ENCODE measurements at regions not wholly inside any gene's neighbourhood (a gene's known extent, or its start where the extent isn't known, plus 50 kb on each side); places are given as distances from the start of the nearest gene placed in this dataset.

GRCh38 chr11:32184041-32184722 lies 93.3 kb downstream of the RCN1 start:
- Mint-ChIP-seq H3K9me3 (no peaks in the 10 kb centered on the region), H3K27ac (no peak overlapping the region), H3K4me1 (ENCODE audit: low read depth in 2 of 2) (no peaks in the 10 kb centered on the region), H3K27me3 (peaks cover 17 to 35% of the 10 kb centered on the region in 2 donors), H3K4me3 (no peak overlapping the region), H3K36me3 (no peaks in the 10 kb centered on the region)
- ATAC-seq = no peak
- DNase-seq (ENCODE audit: low spot score) = no peak

- Mint-ChIP-seq H3K4me1 (ENCODE audit: low read depth in 2 of 2) (no peaks in the 10 kb centered on the region), H3K27ac (no peak overlapping the region), H3K36me3 (no peaks in the 10 kb centered on the region), H3K4me3 (no peak overlapping the region), H3K9me3 (no peaks in the 10 kb centered on the region), H3K27me3 (peaks cover 17 to 35% of the 10 kb centered on the region in 2 donors)
- DNase-seq (ENCODE audit: low spot score) (no peak), ATAC-seq (no peak)
These were observed 94.0 kb downstream of the RCN1 start for GRCh38 chr11:32184723-32185376.

DNA sequence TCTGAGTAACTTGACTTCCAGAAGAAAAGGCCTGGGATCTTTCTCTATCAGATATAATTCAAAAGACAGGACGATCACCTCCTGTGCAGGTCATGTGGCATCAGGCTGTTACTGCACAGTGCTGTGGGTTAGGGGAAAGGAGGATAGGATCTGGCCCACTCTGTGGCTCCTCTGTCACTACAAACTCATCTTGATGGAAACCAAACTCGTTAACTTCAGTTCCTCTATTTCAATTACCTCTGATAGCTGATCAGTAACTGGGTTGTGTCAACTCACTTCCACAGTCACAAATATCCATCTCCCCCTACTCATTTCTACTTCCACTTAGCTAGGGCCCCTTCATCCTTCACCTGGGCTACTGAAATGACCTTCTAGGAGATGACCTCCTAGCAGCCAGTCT lies 95.2 kb downstream of the RCN1 start:
- no peak overlapping the region for H3K27ac Mint-ChIP-seq
- no peaks in the 10 kb centered on the region for H3K4me1 Mint-ChIP-seq (ENCODE audit: low read depth in 2 of 2)
- peaks cover 12 to 35% of the 10 kb centered on the region in 2 donors for H3K27me3 Mint-ChIP-seq

GRCh38 chr11:32187111-32187510 lies 96.2 kb downstream of the RCN1 start:
- DNase-seq (ENCODE audit: low spot score) (no peak), ATAC-seq (no peak)
- Mint-ChIP-seq H3K27ac (no peak overlapping the region), H3K27me3 (peaks cover 12 to 35% of the 10 kb centered on the region in 2 donors), H3K36me3 (no peaks in the 10 kb centered on the region), H3K4me1 (ENCODE audit: low read depth in 2 of 2) (no peaks in the 10 kb centered on the region), H3K4me3 (no peak overlapping the region), H3K9me3 (no peaks in the 10 kb centered on the region)

More for the DNA sequence above, 95.2 kb downstream of the RCN1 start:
- DNase-seq (ENCODE audit: low spot score) = no peak
- Mint-ChIP-seq H3K36me3 (no peaks in the 10 kb centered on the region), H3K9me3 (no peaks in the 10 kb centered on the region), H3K4me3 (no peak overlapping the region)
- ATAC-seq = no peak

DNA sequence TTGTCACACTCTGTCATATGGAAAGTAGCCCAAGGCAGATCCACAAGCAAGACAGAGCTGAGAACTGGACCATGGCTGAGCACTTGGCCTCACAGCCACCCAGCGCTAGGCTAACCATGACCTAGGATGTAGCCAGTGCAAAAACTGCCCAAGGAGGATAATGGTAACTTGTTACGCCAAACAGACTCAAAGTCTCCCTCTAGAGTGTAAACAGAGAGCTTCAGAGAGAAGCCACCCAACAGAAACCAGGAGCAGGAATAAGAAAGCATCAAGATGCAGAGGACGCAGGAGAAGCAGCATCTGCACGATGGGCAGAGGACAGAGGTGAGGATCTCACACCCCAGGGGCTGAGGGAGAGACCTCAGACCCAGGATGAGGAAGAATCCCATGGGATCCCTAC lies 97.9 kb downstream of the RCN1 start:
- ATAC-seq = no peak
- no peak for DNase-seq (ENCODE audit: low spot score)
- H3K36me3 Mint-ChIP-seq = no peaks in the 10 kb centered on the region
- no peaks in the 10 kb centered on the region for H3K4me1 Mint-ChIP-seq (ENCODE audit: low read depth in 2 of 2)
- peaks cover 14 to 29% of the 10 kb centered on the region in 2 donors for H3K27me3 Mint-ChIP-seq
- H3K27ac Mint-ChIP-seq = no peak overlapping the region
- H3K9me3 Mint-ChIP-seq = no peaks in the 10 kb centered on the region
- no peak overlapping the region for H3K4me3 Mint-ChIP-seq

DNA sequence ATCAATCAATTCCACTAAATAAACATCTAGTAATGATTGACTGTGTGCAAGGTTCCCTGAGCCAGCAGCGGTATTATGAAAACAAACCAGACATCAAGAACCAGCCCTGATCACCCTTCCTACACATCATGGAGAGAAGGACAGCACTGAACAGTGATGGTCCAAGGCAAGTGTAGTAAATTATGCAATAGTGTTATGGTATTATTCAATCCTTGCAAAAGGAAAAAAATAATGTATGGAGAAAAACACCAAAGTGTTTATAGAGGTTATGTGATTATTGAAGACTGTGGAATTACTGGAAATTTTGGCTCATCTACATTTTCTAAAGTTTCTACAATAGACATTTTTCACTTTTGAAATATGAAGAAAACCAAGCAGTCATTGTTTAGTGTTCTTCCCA lies 105.3 kb downstream of the RCN1 start:
- peaks cover 13 to 15% of the 10 kb centered on the region in 2 donors for H3K27me3 Mint-ChIP-seq
- no peak overlapping the region for H3K4me3 Mint-ChIP-seq
- no peaks in the 10 kb centered on the region for H3K36me3 Mint-ChIP-seq
- H3K4me1 Mint-ChIP-seq (ENCODE audit: low read depth in 2 of 2) = no peaks in the 10 kb centered on the region
- ATAC-seq (no peak), DNase-seq (ENCODE audit: low spot score) (no peak)
- H3K9me3 Mint-ChIP-seq = no peaks in the 10 kb centered on the region
- H3K27ac Mint-ChIP-seq = no peak overlapping the region

- Mint-ChIP-seq H3K27ac (no peak overlapping the region), H3K36me3 (no peaks in the 10 kb centered on the region), H3K4me1 (ENCODE audit: low read depth in 2 of 2) (no peaks in the 10 kb centered on the region), H3K27me3 (peaks cover 13 to 15% of the 10 kb centered on the region in 2 donors), H3K9me3 (no peaks in the 10 kb centered on the region), H3K4me3 (no peak overlapping the region)
- no peak for ATAC-seq
- no peak for DNase-seq (ENCODE audit: low spot score)
These were observed 107.2 kb downstream of the RCN1 start for GRCh38 chr11:32198053-32198452.

GRCh38 chr11:32200136-32200847 lies 109.4 kb downstream of the RCN1 start:
- ATAC-seq = no peak
- Mint-ChIP-seq H3K27ac (no peak overlapping the region), H3K36me3 (no peaks in the 10 kb centered on the region), H3K27me3 (peaks cover 3 to 12% of the 10 kb centered on the region in 2 donors), H3K4me3 (no peak overlapping the region), H3K9me3 (no peaks in the 10 kb centered on the region), H3K4me1 (ENCODE audit: low read depth in 2 of 2) (no peaks in the 10 kb centered on the region)
- DNase-seq (ENCODE audit: low spot score) = no peak

GRCh38 chr11:32204751-32205150 lies 113.9 kb downstream of the RCN1 start:
- no peaks in the 10 kb centered on the region for H3K9me3 Mint-ChIP-seq
- H3K4me1 Mint-ChIP-seq (ENCODE audit: low read depth in 2 of 2) = no peaks in the 10 kb centered on the region
- ATAC-seq = no peak
- H3K4me3 Mint-ChIP-seq = no peak overlapping the region
- no peaks in the 10 kb centered on the region for H3K36me3 Mint-ChIP-seq
- peaks cover 5 to 34% of the 10 kb centered on the region in 2 donors for H3K27me3 Mint-ChIP-seq
- no peak overlapping the region for H3K27ac Mint-ChIP-seq
- no peak for DNase-seq (ENCODE audit: low spot score)

DNA sequence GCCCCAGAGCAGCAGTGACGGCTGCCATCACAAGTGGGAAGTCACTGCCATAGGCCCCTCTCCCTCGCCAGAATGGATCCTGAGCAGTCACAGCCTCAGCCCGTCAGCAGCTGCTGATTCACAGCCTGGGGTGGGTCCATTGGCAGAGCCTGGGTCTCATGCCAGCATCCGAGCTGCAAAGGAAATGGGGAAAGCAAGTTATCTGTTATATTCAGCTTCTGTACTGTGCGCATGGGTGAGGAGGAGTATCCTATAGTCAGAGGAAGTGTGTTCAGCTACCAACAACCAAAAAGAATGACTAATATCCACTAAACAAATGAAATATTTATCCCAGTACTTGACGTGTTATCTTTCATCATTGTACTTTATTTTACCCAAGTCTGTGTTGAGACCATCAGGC lies 119.7 kb downstream of the RCN1 start:
- Mint-ChIP-seq H3K27me3 (peaks cover 14 to 41% of the 10 kb centered on the region in 2 donors), H3K4me1 (ENCODE audit: low read depth in 2 of 2) (no peaks in the 10 kb centered on the region), H3K36me3 (no peaks in the 10 kb centered on the region), H3K9me3 (no peaks in the 10 kb centered on the region), H3K4me3 (no peak overlapping the region), H3K27ac (no peak overlapping the region)
- no peak for DNase-seq (ENCODE audit: low spot score)
- ATAC-seq = no peak

DNA sequence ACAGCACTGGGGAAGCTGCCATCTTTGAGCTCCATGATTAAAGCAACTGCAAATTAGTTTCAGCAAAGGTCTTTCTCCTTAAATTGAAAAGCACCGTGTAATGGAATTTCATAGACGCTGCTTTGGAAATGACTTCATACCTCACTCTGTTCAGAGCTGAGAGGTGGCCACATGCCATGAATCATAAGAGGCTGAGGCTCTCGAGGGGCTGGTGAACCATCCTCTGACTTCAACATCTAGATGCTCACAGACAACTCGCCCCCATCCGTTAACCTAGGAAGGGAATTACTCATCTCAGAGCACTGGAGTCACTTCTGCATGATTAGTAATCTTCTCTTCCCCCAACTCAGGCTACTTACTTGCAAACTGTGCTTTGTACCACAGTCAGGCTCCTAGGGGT lies 122.3 kb downstream of the RCN1 start:
- no peak overlapping the region for H3K27ac Mint-ChIP-seq
- H3K27me3 Mint-ChIP-seq = peaks cover 14 to 27% of the 10 kb centered on the region in 2 donors
- ATAC-seq (peak in 1 of 2 donors; percentile 67), DNase-seq (ENCODE audit: low spot score) (no peak)
- H3K9me3 Mint-ChIP-seq = no peaks in the 10 kb centered on the region
- no peaks in the 10 kb centered on the region for H3K36me3 Mint-ChIP-seq
- no peak overlapping the region for H3K4me3 Mint-ChIP-seq
- H3K4me1 Mint-ChIP-seq (ENCODE audit: low read depth in 2 of 2) = no peaks in the 10 kb centered on the region

GRCh38 chr11:32215157-32215556 lies 124.3 kb downstream of the RCN1 start:
- no peak for ATAC-seq
- H3K4me3 Mint-ChIP-seq = no peak overlapping the region
- no peaks in the 10 kb centered on the region for H3K36me3 Mint-ChIP-seq
- H3K4me1 Mint-ChIP-seq (ENCODE audit: low read depth in 2 of 2) = no peaks in the 10 kb centered on the region
- H3K27me3 Mint-ChIP-seq = peaks cover 8 to 13% of the 10 kb centered on the region in 2 donors
- no peak for DNase-seq (ENCODE audit: low spot score)
- H3K9me3 Mint-ChIP-seq = no peaks in the 10 kb centered on the region
- H3K27ac Mint-ChIP-seq = no peak overlapping the region

DNA sequence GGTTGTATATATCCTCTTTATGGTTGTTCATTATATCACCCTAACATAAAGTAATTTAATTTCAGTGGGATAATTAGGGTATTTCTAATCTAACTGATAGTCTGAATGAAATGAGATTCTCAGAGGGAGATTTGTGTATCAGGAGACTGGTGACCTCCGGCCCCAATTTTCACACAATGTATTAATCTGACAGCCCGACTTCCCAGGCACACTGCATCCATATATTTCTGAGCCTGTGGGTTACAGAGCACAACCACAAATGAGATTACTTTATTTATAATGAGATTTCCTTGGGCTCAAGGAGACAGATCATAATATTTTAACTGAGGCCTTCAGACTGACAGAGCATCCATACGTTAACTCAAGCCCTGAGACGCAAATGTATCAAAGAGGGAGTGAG lies 125.9 kb downstream of the RCN1 start:
- Mint-ChIP-seq H3K4me3 (no peak overlapping the region), H3K27me3 (peaks cover 6 to 7% of the 10 kb centered on the region in 2 donors), H3K9me3 (no peaks in the 10 kb centered on the region), H3K27ac (no peak overlapping the region), H3K4me1 (ENCODE audit: low read depth in 2 of 2) (no peaks in the 10 kb centered on the region), H3K36me3 (no peaks in the 10 kb centered on the region)
- ATAC-seq (no peak), DNase-seq (ENCODE audit: low spot score) (no peak)

DNA sequence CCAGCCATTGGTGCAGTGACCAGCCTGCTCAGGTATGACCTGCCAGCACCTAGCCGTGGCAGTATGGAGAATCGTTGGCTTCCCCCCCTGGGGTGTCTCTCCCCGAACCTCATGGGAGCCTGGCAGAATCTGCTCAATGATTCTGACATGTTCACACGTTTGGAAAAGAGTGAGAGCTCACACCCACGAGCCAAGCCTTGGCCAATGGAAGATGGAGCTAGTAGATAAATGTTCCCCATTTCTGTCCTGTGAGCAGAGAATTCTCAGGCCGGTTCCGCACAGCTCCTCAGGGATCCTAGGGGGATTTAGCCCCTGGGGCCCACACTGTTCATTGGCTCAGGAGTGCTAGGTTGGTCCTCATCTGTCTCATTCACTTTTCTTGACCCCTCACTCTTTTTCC lies 128.4 kb downstream of the RCN1 start:
- Mint-ChIP-seq H3K27ac (no peak overlapping the region), H3K36me3 (no peaks in the 10 kb centered on the region), H3K9me3 (no peaks in the 10 kb centered on the region), H3K4me3 (no peak overlapping the region), H3K27me3 (peaks cover 0 to 6% of the 10 kb centered on the region in 2 donors), H3K4me1 (ENCODE audit: low read depth in 2 of 2) (no peaks in the 10 kb centered on the region)
- no peak for ATAC-seq
- DNase-seq (ENCODE audit: low spot score) = no peak

Measured in natural killer cell treated with Interleukin-12 subunit alpha and Interleukin-12 subunit beta and Interleukin-15 and Interleukin-18, amount 100 ng/mL, for 72 hours (primary cell).